Endodermal cell (in vitro differentiated cells): ENCODE measurements at regions not wholly inside any gene's neighbourhood (a gene's known extent, or its start where the extent isn't known, plus 50 kb on each side); places are given as distances from the start of the nearest gene placed in this dataset.

ENCODE experiments used
- DNase-seq: peaks from one replicate; pipeline ENCODE4 v3.0.0-alpha.2; 2017
- H3K27ac ChIP-seq: 2 replicates; pipeline ENCODE4 v1.5.1; 2013; ENCODE audit warnings: mild to moderate bottlenecking, low read depth, low read length, moderate library complexity
- H3K27me3 ChIP-seq: 2 replicates; pipeline ENCODE4 v1.6.1; 2013; ENCODE audit warnings: mild to moderate bottlenecking, low read length, moderate library complexity; ENCODE audit not compliant: insufficient read depth, control insufficient read depth, poor library complexity, severe bottlenecking
- H3K36me3 ChIP-seq: 2 replicates; pipeline ENCODE4 v1.7.0; 2013; ENCODE audit warnings: mild to moderate bottlenecking, low read length, moderate library complexity; ENCODE audit not compliant: control insufficient read depth, insufficient read depth
- H3K4me1 ChIP-seq: one replicate; pipeline ENCODE4 v1.7.0; 2013; ENCODE audit warnings: low read length; ENCODE audit not compliant: control insufficient read depth, insufficient read depth
- H3K4me3 ChIP-seq: 2 replicates; pipeline ENCODE4 v1.5.1; 2013; ENCODE audit warnings: mild to moderate bottlenecking, low read length, moderate library complexity
- H3K9ac ChIP-seq: 2 replicates; pipeline ENCODE4 v1.6.1; 2013; ENCODE audit warnings: mild to moderate bottlenecking, low read length, moderate library complexity; ENCODE audit not compliant: poor library complexity, severe bottlenecking; ENCODE audit errors: extremely low read depth
- H3K9me3 ChIP-seq: 2 replicates; pipeline ENCODE4 v1.6.1; 2013; ENCODE audit warnings: mild to moderate bottlenecking, low read length, moderate library complexity; ENCODE audit not compliant: control insufficient read depth
- H3K27ac Mint-ChIP-seq: 2 replicates; pipeline ENCODE4 v1.8.0; 2020; ENCODE audit warnings: mixed read lengths
- H3K27me3 Mint-ChIP-seq: 2 replicates; pipeline ENCODE4 v1.8.0; 2021; ENCODE audit warnings: mild to moderate bottlenecking, mixed read lengths; ENCODE audit not compliant: insufficient read depth
- H3K36me3 Mint-ChIP-seq: 2 replicates; pipeline ENCODE4 v1.8.0; 2020; ENCODE audit warnings: low read depth, mixed read lengths
- H3K4me1 Mint-ChIP-seq: 2 replicates; pipeline ENCODE4 v1.8.0; 2020; ENCODE audit warnings: mixed read lengths
- H3K4me3 Mint-ChIP-seq: 2 replicates; pipeline ENCODE4 v1.8.0; 2020; ENCODE audit warnings: mild to moderate bottlenecking, moderate library complexity, mixed read lengths
- H3K9me3 Mint-ChIP-seq: 2 replicates; pipeline ENCODE4 v1.8.0; 2020; ENCODE audit warnings: mild to moderate bottlenecking, mixed read lengths
- WGBS, 2 experiments: methylation state at CpG; one replicate each; pipeline versions ENCODE4 v1.1.5 to v1.1.7; 2013; ENCODE audit warnings: missing lambda C conversion rate in 2 of 2, mixed read lengths in 1 of 2; ENCODE audit not compliant: insufficient coverage in 1 of 2, insufficient read length in 1 of 2; 5-methylcytosine and 5-hydroxymethylcytosine counted together
- TF ChIP-seq, protein P1 (sequence below): fragments of 200-600 bp; sonication (generic); conservative IDR thresholded peaks from 2 replicates; pipeline ENCODE4 v1.5.0; 2021; ENCODE audit warnings: antibody characterized with exemption, mild to moderate bottlenecking

DNA sequence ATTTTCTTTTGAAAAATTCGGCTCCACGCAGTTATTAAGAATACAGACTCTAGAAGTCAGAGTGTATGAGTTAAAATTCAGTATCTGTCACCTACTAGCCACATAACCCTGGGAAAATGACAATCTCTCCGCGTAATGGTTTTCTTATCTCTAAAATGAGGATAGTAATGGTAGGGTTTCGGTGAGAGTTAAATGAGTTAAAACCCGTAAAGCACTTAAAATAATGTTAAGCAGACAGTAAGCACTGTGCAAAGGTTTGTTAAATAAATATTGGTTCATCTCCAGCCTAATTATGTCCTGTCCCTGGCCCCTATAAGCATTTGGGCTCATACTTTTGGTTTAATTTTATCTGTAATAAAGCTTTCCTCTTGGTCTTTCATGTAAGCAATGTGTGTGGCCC, 350.8 kb upstream of the GRIA3 start:
- Histone ChIP-seq H3K27me3 (no peaks in the 10 kb centered on the region), H3K4me1 (no peaks in the 10 kb centered on the region), H3K9me3 (no peaks in the 10 kb centered on the region), H3K9ac (no peak overlapping the region), H3K4me3 (no peak overlapping the region), H3K36me3 (no peaks in the 10 kb centered on the region), H3K27ac (no peak overlapping the region)
- WGBS, 2 experiments = 98 to 100% methylated on average over 3 to 4 of the region's 6 CpGs
- Mint-ChIP-seq H3K9me3 (peaks cover 19% of the 10 kb centered on the region), H3K27me3 (no peaks in the 10 kb centered on the region), H3K4me3 (no peak overlapping the region), H3K36me3 (no peaks in the 10 kb centered on the region), H3K4me1 (no peaks in the 10 kb centered on the region), H3K27ac (no peak overlapping the region)
- TF ChIP-seq, protein P1, sequence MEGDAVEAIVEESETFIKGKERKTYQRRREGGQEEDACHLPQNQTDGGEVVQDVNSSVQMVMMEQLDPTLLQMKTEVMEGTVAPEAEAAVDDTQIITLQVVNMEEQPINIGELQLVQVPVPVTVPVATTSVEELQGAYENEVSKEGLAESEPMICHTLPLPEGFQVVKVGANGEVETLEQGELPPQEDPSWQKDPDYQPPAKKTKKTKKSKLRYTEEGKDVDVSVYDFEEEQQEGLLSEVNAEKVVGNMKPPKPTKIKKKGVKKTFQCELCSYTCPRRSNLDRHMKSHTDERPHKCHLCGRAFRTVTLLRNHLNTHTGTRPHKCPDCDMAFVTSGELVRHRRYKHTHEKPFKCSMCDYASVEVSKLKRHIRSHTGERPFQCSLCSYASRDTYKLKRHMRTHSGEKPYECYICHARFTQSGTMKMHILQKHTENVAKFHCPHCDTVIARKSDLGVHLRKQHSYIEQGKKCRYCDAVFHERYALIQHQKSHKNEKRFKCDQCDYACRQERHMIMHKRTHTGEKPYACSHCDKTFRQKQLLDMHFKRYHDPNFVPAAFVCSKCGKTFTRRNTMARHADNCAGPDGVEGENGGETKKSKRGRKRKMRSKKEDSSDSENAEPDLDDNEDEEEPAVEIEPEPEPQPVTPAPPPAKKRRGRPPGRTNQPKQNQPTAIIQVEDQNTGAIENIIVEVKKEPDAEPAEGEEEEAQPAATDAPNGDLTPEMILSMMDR = no peak
- no peak for DNase-seq

DNA sequence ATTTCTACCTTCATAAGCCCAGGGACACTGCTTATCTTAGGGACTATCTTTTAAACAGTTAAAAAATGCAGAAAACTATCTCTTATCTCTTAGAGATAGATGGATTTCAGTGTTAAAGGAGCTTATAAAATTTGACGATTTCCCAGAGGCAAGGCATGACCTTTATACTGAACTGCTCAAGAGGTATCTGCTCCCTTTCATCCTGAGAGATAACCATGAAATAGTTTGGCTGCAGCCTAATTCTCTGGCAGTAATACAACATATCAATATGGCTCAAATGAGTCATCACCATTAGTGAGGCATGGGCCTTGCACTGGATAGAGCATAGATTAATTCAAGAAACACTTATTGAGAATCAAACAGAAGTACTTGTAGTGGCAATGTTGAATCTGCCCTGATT, 348.2 kb upstream of the GRIA3 start:
- Mint-ChIP-seq H3K36me3 (no peaks in the 10 kb centered on the region), H3K27me3 (no peaks in the 10 kb centered on the region), H3K9me3 (peaks cover 21% of the 10 kb centered on the region), H3K27ac (no peak overlapping the region), H3K4me3 (no peak overlapping the region), H3K4me1 (no peaks in the 10 kb centered on the region)
- Histone ChIP-seq H3K4me1 (no peaks in the 10 kb centered on the region), H3K27me3 (no peaks in the 10 kb centered on the region), H3K9ac (no peak overlapping the region), H3K4me3 (no peak overlapping the region), H3K27ac (no peak overlapping the region), H3K36me3 (no peaks in the 10 kb centered on the region), H3K9me3 (no peaks in the 10 kb centered on the region)
- TF ChIP-seq, protein P1 = no peak
- no peak for DNase-seq
- WGBS, 2 experiments = 83 to 100% methylated on average over 1 of the region's 1 CpG

DNA sequence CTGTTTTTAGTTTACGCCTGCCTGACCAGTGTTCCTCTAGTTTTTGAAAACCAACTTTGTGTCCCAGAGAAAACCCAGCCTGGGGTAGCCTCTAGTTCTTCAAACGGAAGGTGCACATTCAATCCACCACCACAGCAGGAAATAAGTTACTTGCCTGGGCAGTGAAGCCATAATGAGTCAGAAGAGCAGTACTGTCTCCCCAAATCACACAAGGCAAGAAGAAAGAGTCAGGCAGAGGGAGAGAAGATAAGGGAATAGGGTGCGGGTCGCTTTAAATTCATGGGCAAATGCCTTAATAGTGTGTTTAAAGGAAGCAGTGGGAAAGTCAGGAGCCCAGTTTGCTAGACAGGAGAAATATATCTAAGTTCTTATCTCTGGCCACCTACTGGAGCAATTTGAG, 333.8 kb upstream of the GRIA3 start:
- peaks cover 17% of the 10 kb centered on the region for H3K4me1 Mint-ChIP-seq
- WGBS, 2 experiments = 90 to 100% methylated on average over 1 to 4 of the region's 4 CpGs
- Histone ChIP-seq H3K9ac (no peak overlapping the region), H3K4me1 (no peaks in the 10 kb centered on the region), H3K36me3 (no peaks in the 10 kb centered on the region), H3K27ac (no peak overlapping the region), H3K9me3 (no peaks in the 10 kb centered on the region), H3K4me3 (no peak overlapping the region), H3K27me3 (no peaks in the 10 kb centered on the region)
- no peak overlapping the region for H3K4me3 Mint-ChIP-seq
- H3K27me3 Mint-ChIP-seq = no peaks in the 10 kb centered on the region
- no peak for DNase-seq
- TF ChIP-seq, protein P1 = peak; percentile 16
- no peaks in the 10 kb centered on the region for H3K36me3 Mint-ChIP-seq
- H3K9me3 Mint-ChIP-seq = peaks cover 36% of the 10 kb centered on the region
- no peak overlapping the region for H3K27ac Mint-ChIP-seq
